ENCODE measurements at regions not wholly inside any gene's neighbourhood (a gene's known extent, or its start where the extent isn't known, plus 50 kb on each side); places are given as distances from the start of the nearest gene placed in this dataset.

DNA sequence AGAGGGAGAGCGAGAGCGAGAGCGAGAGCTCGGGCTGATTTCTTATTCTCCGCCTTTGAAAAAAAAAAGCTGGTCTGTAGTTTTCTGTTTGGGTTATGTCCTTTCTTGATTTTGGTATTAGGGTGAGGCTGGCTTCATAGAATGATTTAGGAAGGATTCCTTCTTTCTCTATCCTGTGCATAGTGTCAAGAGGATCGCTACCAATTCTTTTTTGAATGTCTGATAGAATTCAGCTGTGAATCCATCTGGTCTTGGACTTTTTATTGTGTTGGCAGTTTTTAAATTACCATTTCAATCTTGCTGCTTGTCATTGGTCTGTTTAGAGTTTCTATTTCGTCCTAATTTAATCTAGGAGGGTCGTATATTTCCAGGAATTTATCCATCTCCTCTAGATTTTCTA is 1414.6 kb upstream of the MIR17HG start:
- no peak for FAIRE-seq
- DNase-seq (ENCODE audit: extremely low spot score, insufficient read length, low read depth), result no peak

DNA sequence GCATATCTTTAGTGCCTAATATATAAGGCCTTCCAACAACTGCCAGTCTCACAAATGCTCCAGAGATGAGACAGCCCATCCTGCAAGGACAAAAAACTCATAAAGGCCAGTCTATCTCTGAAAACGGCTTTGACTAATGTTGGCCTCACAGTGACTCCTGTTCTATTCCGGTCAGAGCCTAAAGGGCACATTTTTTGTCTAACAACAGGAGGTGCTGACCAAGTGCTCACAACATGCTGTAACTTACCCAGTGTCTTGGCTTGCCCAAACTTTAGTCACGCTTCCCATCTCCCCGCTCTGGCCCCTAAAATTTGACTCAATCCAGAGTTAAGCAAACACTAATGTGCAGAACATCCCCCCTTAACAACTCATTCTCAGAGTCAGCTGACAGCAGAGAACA is 1411.2 kb upstream of the MIR17HG start:
- no peak for FAIRE-seq

DNA sequence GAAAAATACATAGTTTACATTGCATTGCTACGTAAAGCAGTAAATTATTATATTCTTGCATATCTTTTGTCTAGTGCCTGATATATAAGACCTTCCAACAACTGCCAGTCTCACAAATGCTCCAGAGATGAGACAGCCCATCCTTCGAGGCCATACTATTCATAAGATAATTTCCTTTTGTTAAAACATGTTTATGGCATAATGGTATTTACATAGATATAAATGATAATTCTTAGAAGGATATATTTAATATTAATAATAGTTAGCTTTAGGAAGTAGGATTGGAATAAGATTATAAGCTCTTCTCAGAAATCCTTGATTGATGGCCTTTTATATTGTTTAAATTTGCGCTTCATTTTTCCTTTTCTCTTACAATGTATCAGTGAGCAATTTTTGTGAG is 1410.1 kb upstream of the MIR17HG start:
- FAIRE-seq (no peak), DNase-seq (ENCODE audit: extremely low spot score, insufficient read length, low read depth) (no peak)

More for the DNA sequence above, 1411.2 kb upstream of the MIR17HG start:
- no peak for DNase-seq (ENCODE audit: extremely low spot score, insufficient read length, low read depth)

DNA sequence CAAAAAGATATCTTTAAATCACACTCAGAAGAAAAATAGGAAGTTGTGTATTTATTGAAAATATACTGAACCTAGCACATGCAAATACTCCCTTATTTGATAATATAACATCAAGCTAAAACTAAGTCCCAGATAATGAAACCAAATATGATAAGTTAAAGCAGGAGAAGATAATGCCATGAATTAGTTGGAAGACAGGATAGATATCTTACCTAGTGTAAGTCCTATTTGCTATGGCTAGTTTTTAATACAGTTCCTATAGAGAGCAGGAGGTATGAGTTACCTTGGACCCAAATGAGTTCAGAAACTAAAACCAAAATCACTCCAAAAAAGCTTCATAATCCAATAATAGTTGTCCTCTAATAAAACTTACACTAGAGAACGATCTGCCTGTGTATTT is 1407.1 kb upstream of the MIR17HG start:
- DNase-seq (ENCODE audit: extremely low spot score, insufficient read length, low read depth) (no peak), FAIRE-seq (no peak)

DNA sequence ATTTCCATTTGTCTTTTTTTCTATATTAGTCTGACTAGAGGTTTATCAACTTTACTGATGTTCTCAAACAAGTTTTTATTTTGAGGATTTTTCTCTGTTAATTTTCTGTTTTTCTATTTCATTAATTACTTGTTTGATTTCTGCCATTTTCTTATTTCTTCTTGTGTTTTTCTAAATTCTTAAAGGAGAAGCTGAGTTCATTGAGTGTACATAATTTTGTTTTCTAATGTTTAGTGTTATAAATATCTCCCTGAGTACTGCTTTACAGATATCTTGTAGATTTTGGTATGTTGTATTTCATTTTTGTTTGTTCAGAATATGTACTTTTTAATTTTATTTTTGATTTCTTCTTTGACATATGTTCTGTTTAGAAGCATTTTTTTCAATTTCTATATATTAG is 1404.3 kb upstream of the MIR17HG start:
- DNase-seq (ENCODE audit: extremely low spot score, insufficient read length, low read depth) (no peak), FAIRE-seq (no peak)

DNA sequence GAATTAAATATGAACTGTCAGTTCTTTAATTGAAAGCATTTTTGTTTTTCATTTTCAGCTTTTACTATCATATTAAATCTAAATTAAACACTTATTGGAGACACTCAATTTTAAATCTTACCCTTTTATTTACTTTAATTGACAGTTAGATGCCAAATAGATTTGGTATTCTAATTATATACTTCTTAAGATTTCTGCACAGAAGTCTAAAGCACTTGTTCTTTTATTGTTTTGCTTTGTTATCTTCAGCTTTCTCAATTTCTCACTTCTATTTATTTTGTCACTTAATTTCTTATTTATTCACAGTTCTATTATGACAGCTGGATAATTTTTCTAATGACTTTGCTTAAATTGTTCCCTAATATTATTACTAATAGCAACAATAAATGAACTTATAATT is 1397.3 kb upstream of the MIR17HG start:
- FAIRE-seq (no peak), DNase-seq (ENCODE audit: extremely low spot score, insufficient read length, low read depth) (no peak)

DNA sequence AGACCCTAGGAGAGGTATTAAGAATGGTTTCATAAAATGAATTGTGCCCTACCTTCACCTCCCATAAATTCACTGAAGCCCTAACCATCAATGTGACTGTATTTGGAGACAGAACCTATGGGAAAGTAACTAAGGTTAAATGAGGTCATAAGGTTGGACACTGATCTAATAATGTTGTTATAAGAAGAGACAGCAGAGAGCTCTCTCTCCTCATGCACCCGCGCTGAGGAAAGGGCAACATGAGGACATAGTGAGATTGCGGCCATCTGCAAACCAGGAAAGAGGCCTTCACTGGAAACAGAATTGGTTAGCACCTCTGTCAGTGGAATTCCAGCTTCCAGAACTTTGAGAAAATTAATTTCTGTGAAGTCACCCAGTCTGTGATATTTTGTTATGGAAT is 1396.1 kb upstream of the MIR17HG start:
- DNase-seq (ENCODE audit: extremely low spot score, insufficient read length, low read depth), result no peak
- FAIRE-seq, result no peak

DNA sequence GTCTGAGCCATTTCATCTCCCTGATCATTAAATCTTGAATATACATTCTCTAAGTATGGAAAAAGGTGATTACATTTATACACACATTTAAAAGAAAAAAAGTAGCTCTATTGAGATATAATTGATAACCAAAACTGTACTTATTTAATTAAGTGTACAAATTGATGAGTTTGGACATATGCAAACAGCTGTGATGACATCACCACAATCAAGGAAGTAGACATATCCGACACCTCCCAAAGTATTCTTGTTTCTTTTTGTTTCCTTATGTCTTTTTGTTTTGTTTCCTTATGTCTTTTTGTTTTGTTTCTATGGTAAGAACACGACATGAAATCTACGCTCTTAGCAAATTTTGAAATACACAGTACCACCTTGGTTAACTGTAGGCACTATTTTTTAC is 1393.9 kb upstream of the MIR17HG start:
- FAIRE-seq (no peak), DNase-seq (ENCODE audit: extremely low spot score, insufficient read length, low read depth) (no peak)

DNA sequence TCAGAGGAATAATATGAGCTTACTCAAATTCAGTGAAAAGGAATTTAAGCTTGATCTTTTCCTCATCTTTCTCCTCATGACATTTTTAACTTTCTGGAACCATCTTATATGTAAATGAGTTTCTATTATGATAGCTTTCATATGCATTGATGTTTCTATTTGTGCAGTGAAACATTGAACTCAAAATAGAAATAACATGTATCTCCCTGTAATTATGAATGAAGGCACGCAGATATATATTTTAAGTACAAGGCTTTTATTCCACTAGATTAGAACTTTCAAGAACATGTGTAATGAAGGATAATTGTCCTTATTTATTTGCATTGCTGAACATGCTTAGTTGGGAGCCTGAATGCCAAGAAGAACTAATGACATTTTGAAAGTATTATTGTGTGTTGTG is 1391.7 kb upstream of the MIR17HG start:
- no peak for FAIRE-seq
- no peak for DNase-seq (ENCODE audit: extremely low spot score, insufficient read length, low read depth)

DNA sequence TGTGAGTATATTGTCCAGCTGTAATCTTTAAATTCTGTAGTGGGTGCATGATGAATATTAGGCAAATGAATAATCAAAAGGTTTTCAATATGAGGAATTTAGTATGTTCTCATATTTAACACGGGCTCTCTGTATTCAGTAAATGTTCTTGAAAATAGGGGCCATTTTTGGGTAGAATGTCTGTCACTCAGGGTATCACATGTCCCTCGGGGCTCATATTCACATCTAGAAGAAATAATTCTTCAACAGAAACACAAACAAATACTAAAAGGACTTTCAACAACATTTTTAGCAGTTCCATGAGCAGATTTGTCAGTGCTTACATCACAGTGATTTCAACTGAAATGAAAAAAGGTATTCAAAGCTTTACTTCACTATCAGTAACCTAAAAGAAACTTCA is 1388.4 kb upstream of the MIR17HG start:
- FAIRE-seq, result no peak
- DNase-seq (ENCODE audit: extremely low spot score, insufficient read length, low read depth), result no peak

DNA sequence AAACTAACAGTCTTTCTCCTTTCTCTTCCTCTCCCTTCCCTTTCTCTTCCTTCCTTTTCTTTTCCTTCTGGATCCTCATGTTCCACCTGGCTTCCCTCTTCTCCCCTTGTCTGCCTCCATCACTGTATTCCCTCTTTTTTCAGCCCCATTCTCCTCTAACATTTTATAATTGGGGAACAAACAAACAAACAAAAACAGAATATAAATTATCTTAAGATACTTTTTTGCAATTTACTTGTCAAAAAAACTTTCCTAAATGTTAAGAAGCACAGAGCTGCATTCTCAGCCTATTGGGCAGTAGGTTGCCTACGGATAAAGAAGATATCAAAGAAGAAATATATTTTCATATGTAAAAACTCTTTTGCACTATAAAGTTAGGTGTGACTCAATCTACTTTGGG is 1382.2 kb upstream of the MIR17HG start:
- no peak for DNase-seq (ENCODE audit: extremely low spot score, insufficient read length, low read depth)
- no peak for FAIRE-seq

DNA sequence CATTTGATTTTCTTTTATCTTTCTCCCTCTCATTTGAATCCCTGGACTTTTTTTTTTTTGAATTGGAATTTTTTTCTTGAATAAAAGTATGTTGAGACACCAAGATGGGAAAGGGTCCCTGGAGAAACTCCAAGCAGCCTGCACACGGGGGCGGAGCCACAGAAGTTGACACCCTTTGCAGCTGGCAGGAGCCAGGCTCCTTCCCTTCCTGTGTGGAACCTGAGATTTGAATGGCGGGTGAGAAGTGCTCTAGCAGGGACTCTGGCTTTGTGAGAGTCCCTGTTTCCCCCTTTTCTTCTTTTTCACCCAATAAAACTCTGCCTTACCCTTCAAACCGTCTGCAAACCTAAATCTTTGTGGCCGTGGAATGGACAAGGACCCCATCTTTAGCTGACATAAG is 1381.0 kb upstream of the MIR17HG start:
- FAIRE-seq (no peak), DNase-seq (ENCODE audit: extremely low spot score, insufficient read length, low read depth) (no peak)

DNA sequence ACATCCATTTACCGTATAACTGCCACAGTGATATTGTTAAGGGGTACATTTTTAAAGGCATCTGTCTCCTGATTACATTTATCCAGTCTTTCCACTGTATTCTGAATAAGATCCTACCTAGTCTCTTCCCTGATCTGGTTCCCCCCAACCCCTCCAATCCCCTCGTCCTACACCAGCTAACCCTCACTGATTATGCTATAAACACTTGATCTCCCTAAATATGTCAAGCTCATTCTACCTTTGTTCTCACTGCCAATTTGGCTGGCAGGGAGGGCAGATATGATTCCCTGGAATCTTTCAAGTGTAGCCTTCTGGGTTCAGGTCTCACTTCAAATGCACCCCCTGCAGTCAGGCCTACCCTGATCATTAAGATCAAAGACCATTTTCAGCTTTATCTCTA is 1379.8 kb upstream of the MIR17HG start:
- FAIRE-seq, result no peak
- DNase-seq (ENCODE audit: extremely low spot score, insufficient read length, low read depth), result no peak

DNA sequence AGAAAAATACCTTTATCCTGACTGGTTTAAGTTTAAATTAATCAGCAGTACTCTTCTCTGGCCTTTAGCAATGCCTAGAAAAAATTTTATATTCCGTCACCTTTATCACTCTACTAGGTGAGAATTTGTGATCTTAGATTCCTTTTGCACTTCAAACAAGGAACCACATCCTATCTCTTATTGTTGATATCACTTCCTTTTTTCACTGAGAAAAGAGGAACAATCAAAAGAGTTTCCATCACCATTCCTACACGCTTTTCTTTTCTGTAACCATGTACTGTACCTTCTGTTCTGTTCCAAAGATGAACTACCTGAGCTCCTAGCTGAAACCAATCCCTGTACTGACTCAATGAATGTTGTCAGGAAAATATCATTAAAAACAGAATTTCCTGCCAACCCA is 1379.0 kb upstream of the MIR17HG start:
- DNase-seq (ENCODE audit: extremely low spot score, insufficient read length, low read depth), result no peak
- FAIRE-seq, result no peak

DNA sequence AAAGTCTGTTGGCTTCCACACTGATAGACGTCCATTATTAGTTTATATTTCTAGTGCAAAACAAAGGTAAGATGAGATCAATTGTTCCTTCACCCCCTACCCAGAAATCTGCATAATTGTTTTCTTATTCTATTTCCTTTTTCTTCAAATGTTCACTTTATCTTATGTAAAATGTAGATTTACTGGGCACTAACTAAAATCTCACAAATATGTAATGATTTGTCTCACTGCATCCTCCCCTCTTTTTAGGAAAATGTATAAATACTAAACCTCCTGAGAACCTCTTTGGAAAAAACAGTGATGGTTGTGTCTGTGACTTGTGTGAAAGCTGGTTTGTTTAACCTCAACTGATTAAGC is 1377.2 kb upstream of the MIR17HG start:
- no peak for DNase-seq (ENCODE audit: extremely low spot score, insufficient read length, low read depth)
- no peak for FAIRE-seq

DNA sequence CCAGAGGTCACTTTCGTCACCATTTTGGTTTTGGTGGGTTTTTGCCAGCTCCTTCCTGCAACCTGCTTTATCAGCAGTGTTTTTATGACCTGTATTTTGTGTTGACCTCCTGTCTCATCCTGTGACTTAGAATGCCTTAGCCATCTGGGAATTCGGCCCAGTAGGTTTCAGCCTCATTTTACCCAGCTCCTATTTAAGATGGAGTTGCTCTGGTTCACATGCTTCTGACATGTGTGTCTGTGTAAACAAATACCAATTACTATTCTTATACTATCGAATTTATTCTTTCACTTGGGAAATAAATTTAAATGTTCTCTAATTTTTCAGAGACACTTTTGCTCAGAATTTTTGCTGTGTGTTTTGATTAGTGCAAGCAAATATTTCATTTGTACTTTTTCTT is 1370.3 kb upstream of the MIR17HG start:
- FAIRE-seq (no peak), DNase-seq (ENCODE audit: extremely low spot score, insufficient read length, low read depth) (no peak)

DNA sequence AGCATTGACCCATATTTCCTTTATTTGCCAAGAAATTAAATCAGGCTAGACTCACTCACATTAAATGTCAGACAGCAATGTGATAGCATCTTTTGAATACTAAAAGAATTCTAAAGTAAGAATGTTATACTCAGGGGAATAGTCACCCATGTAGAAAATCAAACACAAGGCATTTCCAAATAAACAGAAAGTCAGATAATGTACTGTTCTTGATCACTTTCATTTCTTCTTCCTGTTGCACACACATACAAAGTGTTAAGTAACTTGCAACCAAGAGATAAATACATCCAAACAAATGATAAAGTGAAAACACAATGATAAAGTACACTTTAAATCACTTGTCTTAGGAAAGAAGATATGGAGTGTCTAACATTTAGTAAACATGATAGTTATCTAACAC is 1366.6 kb upstream of the MIR17HG start:
- no peak for DNase-seq (ENCODE audit: extremely low spot score, insufficient read length, low read depth)

DNA sequence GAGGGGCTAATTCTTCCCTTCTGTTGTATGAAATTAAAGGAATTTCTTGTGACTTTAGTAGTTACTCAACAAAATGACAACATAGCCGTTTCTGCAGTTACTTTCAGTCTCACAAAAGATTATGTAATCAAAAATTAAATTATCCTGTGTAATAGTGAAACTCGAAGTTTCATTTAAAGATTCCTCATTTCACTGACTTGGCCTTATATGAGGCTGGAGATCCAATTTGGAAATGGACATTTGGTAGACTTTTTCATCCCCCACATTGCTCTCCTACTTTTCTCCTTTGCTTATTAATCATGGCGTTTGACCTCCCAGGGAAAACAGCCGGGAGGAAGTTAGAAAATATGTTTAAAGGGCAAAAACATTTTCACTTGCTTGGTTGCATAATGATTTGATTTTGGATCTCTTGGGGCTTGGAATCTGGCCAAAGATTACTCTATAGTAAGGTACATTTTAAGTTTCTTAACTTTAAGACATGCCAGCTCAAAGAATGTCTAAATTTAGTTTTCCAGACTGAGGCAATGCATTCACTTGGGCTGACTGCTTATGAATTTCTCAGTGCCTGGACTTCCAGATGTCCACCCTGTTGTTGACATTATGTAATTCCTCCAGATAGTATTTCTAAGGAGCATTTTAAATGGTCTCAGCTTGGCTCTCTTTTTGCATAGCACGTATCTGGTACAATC is 1364.9 kb upstream of the MIR17HG start:
- FAIRE-seq (no peak), DNase-seq (ENCODE audit: extremely low spot score, insufficient read length, low read depth) (no peak)

More for the DNA sequence above, 1366.6 kb upstream of the MIR17HG start:
- FAIRE-seq, result no peak

DNA sequence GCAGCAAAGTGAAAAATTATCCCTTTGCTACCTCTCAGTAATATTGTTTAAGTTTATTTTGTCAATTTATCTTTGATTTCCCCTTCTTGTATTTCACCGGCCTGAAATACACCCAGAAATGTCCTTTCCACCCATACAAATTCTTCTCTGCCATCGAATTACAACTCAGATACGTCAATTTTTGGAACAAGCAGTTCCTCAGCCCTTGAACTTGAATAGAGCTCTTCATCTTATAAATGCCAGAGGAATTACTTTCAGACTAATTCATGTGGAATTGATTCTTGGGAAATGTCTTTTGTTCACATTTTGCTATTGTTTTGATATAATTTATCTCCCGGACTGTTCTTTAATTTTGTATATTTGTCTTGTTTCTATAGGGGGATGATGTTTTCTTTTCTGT is 1359.3 kb upstream of the MIR17HG start:
- FAIRE-seq (no peak), DNase-seq (ENCODE audit: extremely low spot score, insufficient read length, low read depth) (no peak)

DNA sequence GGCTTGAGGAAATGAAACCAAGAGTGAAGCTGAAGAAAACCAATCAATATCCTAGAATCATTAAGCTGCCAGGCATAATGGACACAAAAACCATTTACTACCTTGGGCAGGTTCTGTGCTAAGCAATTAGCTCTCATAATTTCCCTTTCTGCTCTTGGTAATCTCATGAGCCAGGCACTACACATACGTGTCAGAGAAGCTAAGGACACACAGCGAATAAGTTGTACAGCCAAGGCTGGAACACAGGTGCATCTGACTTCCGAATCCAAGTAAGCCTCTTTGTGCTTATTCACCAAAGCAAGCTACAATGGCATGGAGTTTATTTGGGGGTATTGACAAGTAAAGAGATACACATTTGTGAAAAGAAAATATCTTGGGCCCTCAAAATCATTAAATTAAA is 1343.9 kb upstream of the MIR17HG start:
- FAIRE-seq (no peak), DNase-seq (ENCODE audit: extremely low spot score, insufficient read length, low read depth) (no peak)

DNA sequence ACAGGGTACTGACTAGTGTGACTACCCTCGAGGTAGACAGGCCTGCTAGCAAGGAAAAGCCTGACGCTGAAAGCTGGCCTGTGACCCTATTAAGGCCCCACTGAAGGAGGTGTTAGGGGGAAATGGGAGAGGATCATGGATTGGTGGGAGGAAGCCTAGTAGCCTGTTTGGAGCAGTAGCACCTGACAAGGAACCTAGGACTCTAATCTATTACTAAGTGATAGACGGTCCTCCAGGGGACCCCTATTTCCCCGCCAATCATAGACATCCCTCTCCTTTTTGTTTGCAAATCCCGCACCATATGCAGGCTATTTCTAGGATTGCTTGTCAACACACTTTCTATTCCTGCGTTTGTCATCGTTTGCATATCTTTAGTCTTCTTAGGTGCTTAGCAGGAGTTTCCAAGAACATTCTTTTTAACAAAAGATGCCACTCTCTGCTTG is 1338.8 kb upstream of the MIR17HG start:
- no peak for DNase-seq (ENCODE audit: extremely low spot score, insufficient read length, low read depth)
- FAIRE-seq, result no peak

DNA sequence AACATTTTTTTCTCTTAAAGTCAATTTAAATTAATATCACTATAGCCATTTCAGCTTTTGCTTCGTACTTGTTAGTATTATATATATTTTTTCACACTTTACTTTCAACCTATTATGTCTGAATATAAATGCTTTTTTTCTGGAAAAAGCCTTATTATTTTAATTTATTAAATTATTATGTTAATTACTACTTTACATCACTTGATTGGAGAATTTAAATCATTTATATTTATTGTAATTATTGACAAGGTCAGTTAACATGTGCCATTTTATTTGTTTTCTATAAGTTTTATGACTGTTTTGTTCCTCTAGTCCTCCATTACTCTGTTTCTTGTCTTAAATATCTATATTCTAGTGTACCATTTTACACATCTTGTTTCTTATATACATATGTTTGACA is 1333.4 kb upstream of the MIR17HG start:
- DNase-seq (ENCODE audit: extremely low spot score, insufficient read length, low read depth) (no peak), FAIRE-seq (no peak)

Data from GM18507 (cell line).